DOHH2 (cell line): ENCODE measurements at regions not wholly inside any gene's neighbourhood (a gene's known extent, or its start where the extent isn't known, plus 50 kb on each side); places are given as distances from the start of the nearest gene placed in this dataset.

Source experiments
- H3F3A ChIP-seq: fragments of 200-600 bp; sonication (generic), shearing (Covaris generic); 2 replicates; pipeline ENCODE4 v1.6.0; 2016; ENCODE audit warnings: antibody characterized with exemption, mild to moderate bottlenecking; ENCODE audit not compliant: control insufficient read depth, insufficient read depth
- H3K27ac ChIP-seq: fragments of 200-600 bp; sonication (generic); 2 replicates; pipeline ENCODE4 v1.5.1; 2014; ENCODE audit warnings: low read depth, mild to moderate bottlenecking, low read length, moderate library complexity
- H3K27me3 ChIP-seq: fragments of 200-600 bp; sonication (generic); 2 replicates; pipeline ENCODE4 v1.6.1; 2014; ENCODE audit warnings: mild to moderate bottlenecking, low read length, mixed read lengths; ENCODE audit not compliant: control insufficient read depth
- H3K36me3 ChIP-seq: fragments of 200-600 bp; sonication (generic); 2 replicates; pipeline ENCODE4 v1.6.1; 2014; ENCODE audit warnings: mild to moderate bottlenecking, low read length, moderate library complexity, mixed read lengths; ENCODE audit not compliant: control insufficient read depth
- H3K4me1 ChIP-seq: fragments of 200-600 bp; sonication (generic); 2 replicates; pipeline ENCODE4 v1.6.1; 2014; ENCODE audit warnings: mild to moderate bottlenecking, low read length, mixed read lengths; ENCODE audit not compliant: control insufficient read depth
- H3K4me2 ChIP-seq: fragments of 200-600 bp; sonication (generic); 2 replicates; pipeline ENCODE4 v1.6.0; 2014; ENCODE audit warnings: mild to moderate bottlenecking, low read length, moderate library complexity
- H3K4me3 ChIP-seq: fragments of 200-600 bp; sonication (generic); 2 replicates; pipeline ENCODE4 v1.5.1; 2014; ENCODE audit warnings: mild to moderate bottlenecking, low read length, mixed read lengths
- H3K79me2 ChIP-seq: fragments of 200-600 bp; sonication (generic); 2 replicates; pipeline ENCODE4 v1.6.1; 2014; ENCODE audit warnings: mild to moderate bottlenecking, low read length, mixed read lengths; ENCODE audit not compliant: control insufficient read depth
- H3K9me2 ChIP-seq: fragments of 200-600 bp; sonication (generic); replicated peaks from 2 replicates; pipeline ENCODE4 v1.6.1; 2014; ENCODE audit warnings: mild to moderate bottlenecking, low read length, mixed read lengths; ENCODE audit not compliant: control insufficient read depth
- H3K9me3 ChIP-seq: fragments of 200-600 bp; sonication (generic); 2 replicates; pipeline ENCODE4 v1.6.1; 2014; ENCODE audit warnings: antibody characterized with exemption, low read length, mixed read lengths; ENCODE audit not compliant: control insufficient read depth, insufficient read depth
- H4K20me1 ChIP-seq: fragments of 200-600 bp; sonication (generic); 2 replicates; pipeline ENCODE4 v1.6.0; 2014; ENCODE audit warnings: low read depth, mild to moderate bottlenecking, antibody characterized with exemption, low read length, moderate library complexity; ENCODE audit not compliant: control insufficient read depth, insufficient read depth
- CTCF ChIP-seq: fragments of 200-600 bp; sonication (generic); IDR thresholded peaks from one replicate; pipeline ENCODE4 v1.5.1; 2014; ENCODE audit warnings: antibody characterized with exemption, mild to moderate bottlenecking, low read depth, low read length; ENCODE audit not compliant: poor library complexity, severe bottlenecking
- EZH2phosphoT487 ChIP-seq: fragments of 200-600 bp; sonication (generic); IDR thresholded peaks from 2 replicates; pipeline ENCODE4 v1.6.1; 2017; ENCODE audit warnings: borderline replicate concordance, mild to moderate bottlenecking, antibody characterized with exemption, low read length, moderate library complexity, mixed read lengths

- H3K36me3 ChIP-seq: no peaks in the 10 kb centered on the region
- no peaks in the 10 kb centered on the region for H3K79me2 ChIP-seq
- H3K9me3 ChIP-seq: no peaks in the 10 kb centered on the region
- H4K20me1 ChIP-seq: no peaks in the 10 kb centered on the region
- H3K27me3 ChIP-seq: no peaks in the 10 kb centered on the region
- H3K4me3 ChIP-seq: no peak overlapping the region
- H3K4me2 ChIP-seq: no peak overlapping the region
- no peak for TF ChIP-seq EZH2phosphoT487
- no peak for TF ChIP-seq CTCF
- H3K4me1 ChIP-seq: no peaks in the 10 kb centered on the region
- H3K27ac ChIP-seq: no peak overlapping the region
- no peaks in the 10 kb centered on the region for H3F3A ChIP-seq
- no peaks in the 10 kb centered on the region; the same call in 1 of the 2 replicates for H3K9me2 ChIP-seq
Measured at GRCh38 chr18:2402084-2402483, 169.2 kb downstream of the METTL4 start.

GRCh38 chr18:2406544-2406943 lies 164.8 kb downstream of the METTL4 start:
- Histone ChIP-seq H3K36me3 (no peaks in the 10 kb centered on the region), H3K4me3 (no peak overlapping the region), H3K4me1 (no peaks in the 10 kb centered on the region), H3K9me3 (no peaks in the 10 kb centered on the region), H4K20me1 (no peaks in the 10 kb centered on the region), H3K4me2 (no peak overlapping the region), H3K79me2 (no peaks in the 10 kb centered on the region), H3K27ac (no peak overlapping the region), H3K27me3 (peaks cover 3% of the 10 kb centered on the region; the same call in 1 of the 2 replicates), H3F3A (no peaks in the 10 kb centered on the region), H3K9me2 (no peaks in the 10 kb centered on the region)
- no peak for TF ChIP-seq EZH2phosphoT487
- no peak for TF ChIP-seq CTCF

- TF ChIP-seq CTCF (no peak), EZH2phosphoT487 (no peak)
- Histone ChIP-seq H3K79me2 (no peaks in the 10 kb centered on the region), H3F3A (no peaks in the 10 kb centered on the region), H3K4me3 (no peak overlapping the region), H3K4me1 (no peaks in the 10 kb centered on the region), H3K27ac (no peak overlapping the region), H3K9me2 (no peaks in the 10 kb centered on the region), H3K9me3 (no peaks in the 10 kb centered on the region), H3K27me3 (peaks cover 3% of the 10 kb centered on the region; the same call in 1 of the 2 replicates), H3K36me3 (no peaks in the 10 kb centered on the region), H4K20me1 (no peaks in the 10 kb centered on the region), H3K4me2 (no peak overlapping the region)
Measured at GRCh38 chr18:2407961-2408360, 163.3 kb downstream of the METTL4 start.
